GM12878 (cell line): ENCODE measurements at regions not wholly inside any gene's neighbourhood (a gene's known extent, or its start where the extent isn't known, plus 50 kb on each side); places are given as distances from the start of the nearest gene placed in this dataset.

Experiments
- ATAC-seq: fragments of 200-7000 bp; cut with Tn5 transposase; 3 replicates; pipeline ENCODE4 v1.9.1; 2020; ENCODE audit warnings: mild to moderate bottlenecking, moderate library complexity
- BruUV-seq: library from RNA; stranded (reverse); fragments of 400-500 nt; replicated peaks from 2 replicates; lab custom pipeline; 2021; lab: Mats Ljungman, UMichigan
- CTCF ChIA-PET: fragments of 300-600 bp; sonication (Branson Sonifier 250); formaldehyde crosslinking; extraction: SDS; loops from one replicate; lab custom pipeline; 2021; ENCODE audit warnings: inconsistent platforms; lab: Yijun Ruan, JAX
- POLR2A ChIA-PET: fragments of 350-600 bp; formaldehyde crosslinking; extraction: SDS; loops from one replicate; lab custom pipeline; 2021; ENCODE audit warnings: inconsistent platforms; lab: Charles Lee
- RAD21 ChIA-PET: fragments of 300-600 bp; sonication (Branson Sonifier 250); formaldehyde crosslinking; loops from one replicate; lab custom pipeline; 2023; ENCODE audit warnings: antibody characterized with exemption; ENCODE audit not compliant: unreplicated experiment; lab: Charles Lee
- SMC1A ChIA-PET: fragments of 300-600 bp; sonication (Branson Sonifier 250); formaldehyde crosslinking; loops from one replicate; lab custom pipeline; 2023; ENCODE audit not compliant: unreplicated experiment, uncharacterized antibody; lab: Charles Lee
- DNase-seq: peaks from one replicate; pipeline ENCODE4 v3.0.0-alpha.2; 2011; ENCODE audit warnings: low read depth, low spot score
- FAIRE-seq: peaks from 3 replicates; lab custom pipeline; 2011; peaks lifted over from hg19 to GRCh38; lab: Jason Lieb, UNC
- H2AFZ ChIP-seq: 2 replicates; pipeline ENCODE4 v1.6.0; 2011; ENCODE audit warnings: low read depth, low read length, control low read depth; ENCODE audit not compliant: control insufficient read depth
- H3K27ac ChIP-seq: 2 replicates; pipeline ENCODE4 v1.5.1; 2011; ENCODE audit warnings: control low read depth; ENCODE audit not compliant: control insufficient read depth, insufficient read depth
- H3K27me3 ChIP-seq, 2 experiments: replicated peaks in 1 of 2; 2 replicates each; pipeline versions ENCODE4 v1.6.0 to v1.6.1; 2011; ENCODE audit warnings: low read length in 1 of 2; ENCODE audit not compliant: control insufficient read depth in 2 of 2, insufficient read depth in 2 of 2
- H3K36me3 ChIP-seq, 2 experiments: 2 replicates each; pipeline ENCODE4 v1.5.1; 2011; ENCODE audit warnings: low read length in 1 of 2; ENCODE audit not compliant: control insufficient read depth in 2 of 2, insufficient read depth in 2 of 2
- H3K4me1 ChIP-seq: 2 replicates; pipeline ENCODE4 v1.6.1; 2011; ENCODE audit warnings: mild to moderate bottlenecking, low read length, moderate library complexity, mixed read lengths; ENCODE audit not compliant: control insufficient read depth, insufficient read depth
- H3K4me2 ChIP-seq: 2 replicates; pipeline ENCODE4 v1.6.0; 2011; ENCODE audit warnings: control low read depth; ENCODE audit not compliant: control insufficient read depth, insufficient read depth
- H3K4me3 ChIP-seq: fragments of 200-600 bp; sonication (generic); 2 replicates; pipeline ENCODE4 v1.5.1; 2016
- H3K79me2 ChIP-seq: 2 replicates; pipeline ENCODE4 v1.6.0; 2011; ENCODE audit warnings: low read length; ENCODE audit not compliant: control insufficient read depth, insufficient read depth
- H3K9ac ChIP-seq: 2 replicates; pipeline ENCODE4 v1.8.0; 2011; ENCODE audit warnings: low read length, control low read depth, mixed read lengths; ENCODE audit not compliant: control insufficient read depth, insufficient read depth
- H3K9me3 ChIP-seq: replicated peaks from 3 replicates; pipeline ENCODE4 v1.5.1; 2011; ENCODE audit warnings: mild to moderate bottlenecking, low read length; ENCODE audit not compliant: control insufficient read depth, insufficient read depth
- H4K20me1 ChIP-seq: 2 replicates; pipeline ENCODE4 v1.6.0; 2011; ENCODE audit not compliant: control insufficient read depth, insufficient read depth
- BMI1 ChIP-seq: fragments of 450-650 bp; IDR thresholded peaks from 2 replicates; pipeline ENCODE4 v1.6.1; 2016; ENCODE audit warnings: mild to moderate bottlenecking, moderate library complexity, borderline replicate concordance
- IKZF1 ChIP-seq: fragments of 450-650 bp; conservative IDR thresholded peaks from 2 replicates; pipeline ENCODE4 v1.6.1; 2017; ENCODE audit warnings: antibody characterized with exemption, mild to moderate bottlenecking
- MTA3 ChIP-seq: IDR thresholded peaks from 2 replicates; pipeline ENCODE4 v1.6.1; 2012; ENCODE audit warnings: low read length, inconsistent platforms, borderline replicate concordance
- NRF1 ChIP-seq: conservative IDR thresholded peaks from 2 replicates; pipeline ENCODE4 v1.6.1; 2011; ENCODE audit warnings: mild to moderate bottlenecking, low read depth, low read length, improper control_type of control experiment
- POLR2AphosphoS2 ChIP-seq: IDR thresholded peaks from 2 replicates; pipeline ENCODE4 v1.6.1; 2011; ENCODE audit warnings: low read depth, mild to moderate bottlenecking, low read length, improper control_type of control experiment, moderate library complexity
- RBBP5 ChIP-seq: fragments of 200-600 bp; sonication (generic); conservative IDR thresholded peaks from 2 replicates; pipeline ENCODE4 v1.6.1; 2016
- RELA ChIP-seq: fragments of 450-650 bp; IDR thresholded peaks from 2 replicates; pipeline ENCODE4 v1.8.0; 2014; ENCODE audit warnings: borderline replicate concordance; ENCODE audit not compliant: partially characterized antibody
- SMAD5 ChIP-seq: IDR thresholded peaks from 2 replicates; pipeline ENCODE4 v1.6.1; 2016; ENCODE audit warnings: antibody characterized with exemption, low read depth
- TBL1XR1 ChIP-seq: IDR thresholded peaks from 2 replicates; pipeline ENCODE4 v1.6.1; 2012; ENCODE audit warnings: low read depth, low read length, improper control_type of control experiment
- WGBS: methylation state at CpG from one replicate; pipeline ENCODE4 v1.1.6; 2016; ENCODE audit warnings: low lambda C conversion rate; ENCODE audit not compliant: insufficient replicate concordance, insufficient coverage; ENCODE audit errors: missing lambda C conversion rate; 5-methylcytosine and 5-hydroxymethylcytosine counted together
- in situ Hi-C: fragments of 300-500 bp; cut with MboI; formaldehyde crosslinking; loops from 9 replicates; pipeline ENCODE4 v1.14.3; 2018; ENCODE audit warnings: mixed read lengths
- intact Hi-C: fragments of 100-400 bp; cut with micrococcal nuclease; formaldehyde crosslinking; loops from one replicate; pipeline ENCODE4 v1.14.2; 2022; ENCODE audit not compliant: unreplicated experiment
- TF ChIP-seq, protein P1 (sequence below): IDR thresholded peaks from 2 replicates; pipeline ENCODE4 v1.6.1; 2011; ENCODE audit warnings: mild to moderate bottlenecking, low read depth, low read length, moderate library complexity; ENCODE audit not compliant: insufficient replicate concordance
- TF ChIP-seq, protein P2 (sequence below): fragments of 450-650 bp; IDR thresholded peaks from 2 replicates; pipeline ENCODE4 v1.6.1; 2018; ENCODE audit warnings: mild to moderate bottlenecking, low read depth, moderate library complexity; ENCODE audit not compliant: partially characterized antibody
- TF ChIP-seq, protein P3 (sequence below): fragments of 450-650 bp; IDR thresholded peaks from 2 replicates; pipeline ENCODE4 v1.6.1; 2016; ENCODE audit warnings: mild to moderate bottlenecking, moderate library complexity, borderline replicate concordance

DNA sequence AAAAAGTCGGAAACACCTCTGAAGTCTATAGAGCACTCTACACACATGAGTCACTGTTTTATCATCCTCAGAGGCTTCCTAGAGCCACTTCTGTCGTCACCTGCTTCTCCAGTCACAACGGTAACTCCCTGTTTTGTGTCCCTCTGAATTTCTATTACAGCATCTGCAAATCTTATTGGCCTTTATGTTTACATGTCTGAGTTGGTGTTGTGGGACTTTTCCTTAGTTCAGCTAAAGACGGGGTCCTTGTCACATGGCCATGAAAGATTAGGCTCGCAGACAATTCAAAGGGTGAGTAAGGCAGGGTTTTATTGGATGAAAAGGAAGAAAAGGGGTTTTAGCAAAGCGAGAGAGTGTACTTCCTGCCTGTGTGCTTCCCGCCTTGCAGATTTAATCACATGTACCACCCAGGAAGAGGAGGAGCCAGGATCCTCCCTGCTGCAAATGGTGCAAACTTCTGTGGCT, 185.6 kb downstream of the LPIN1 start:
- H3K9ac ChIP-seq: no peak overlapping the region
- DNase-seq (no peak), FAIRE-seq (no peak), ATAC-seq (no peak)
- H3K27me3 ChIP-seq: no peaks in the 10 kb centered on the region
- ChIA-PET RAD21 (no interaction called here), SMC1A (no interaction called here), CTCF (no interaction called here), POLR2A (interaction anchor here (0.7 kb wide), 1 partner anchor 504 kb away, joined by 5 read pairs; no protein-coding TSS in a partner anchor)
- H3K4me1 ChIP-seq: peaks cover 14% of the 10 kb centered on the region
- H2AFZ ChIP-seq: no peak overlapping the region
- H3K79me2 ChIP-seq: no peaks in the 10 kb centered on the region; the same call in 1 of the 2 replicates
- no peak overlapping the region for H3K4me3 ChIP-seq
- no peaks in the 10 kb centered on the region for H4K20me1 ChIP-seq
- intact Hi-C loops: no loop called here
- no peak overlapping the region for H3K27ac ChIP-seq
- no peak overlapping the region for H3K4me2 ChIP-seq
- 89% methylated on average over 7 of the region's 7 CpGs for WGBS
- in situ Hi-C loops: no loop called here
- peaks cover 5 to 22% of the 10 kb centered on the region in 2 experiments; a peak in 2 of 4 replicates for H3K36me3 ChIP-seq
- peaks cover 2% of the 10 kb centered on the region; the same call in 2 of the 3 replicates for H3K9me3 ChIP-seq
- no peak for TF ChIP-seq MTA3
- TF ChIP-seq, protein P1, sequence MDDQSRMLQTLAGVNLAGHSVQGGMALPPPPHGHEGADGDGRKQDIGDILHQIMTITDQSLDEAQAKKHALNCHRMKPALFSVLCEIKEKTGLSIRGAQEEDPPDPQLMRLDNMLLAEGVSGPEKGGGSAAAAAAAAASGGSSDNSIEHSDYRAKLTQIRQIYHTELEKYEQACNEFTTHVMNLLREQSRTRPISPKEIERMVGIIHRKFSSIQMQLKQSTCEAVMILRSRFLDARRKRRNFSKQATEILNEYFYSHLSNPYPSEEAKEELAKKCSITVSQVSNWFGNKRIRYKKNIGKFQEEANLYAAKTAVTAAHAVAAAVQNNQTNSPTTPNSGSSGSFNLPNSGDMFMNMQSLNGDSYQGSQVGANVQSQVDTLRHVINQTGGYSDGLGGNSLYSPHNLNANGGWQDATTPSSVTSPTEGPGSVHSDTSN: no peak
- TF ChIP-seq TBL1XR1: no peak
- TF ChIP-seq, protein P2, sequence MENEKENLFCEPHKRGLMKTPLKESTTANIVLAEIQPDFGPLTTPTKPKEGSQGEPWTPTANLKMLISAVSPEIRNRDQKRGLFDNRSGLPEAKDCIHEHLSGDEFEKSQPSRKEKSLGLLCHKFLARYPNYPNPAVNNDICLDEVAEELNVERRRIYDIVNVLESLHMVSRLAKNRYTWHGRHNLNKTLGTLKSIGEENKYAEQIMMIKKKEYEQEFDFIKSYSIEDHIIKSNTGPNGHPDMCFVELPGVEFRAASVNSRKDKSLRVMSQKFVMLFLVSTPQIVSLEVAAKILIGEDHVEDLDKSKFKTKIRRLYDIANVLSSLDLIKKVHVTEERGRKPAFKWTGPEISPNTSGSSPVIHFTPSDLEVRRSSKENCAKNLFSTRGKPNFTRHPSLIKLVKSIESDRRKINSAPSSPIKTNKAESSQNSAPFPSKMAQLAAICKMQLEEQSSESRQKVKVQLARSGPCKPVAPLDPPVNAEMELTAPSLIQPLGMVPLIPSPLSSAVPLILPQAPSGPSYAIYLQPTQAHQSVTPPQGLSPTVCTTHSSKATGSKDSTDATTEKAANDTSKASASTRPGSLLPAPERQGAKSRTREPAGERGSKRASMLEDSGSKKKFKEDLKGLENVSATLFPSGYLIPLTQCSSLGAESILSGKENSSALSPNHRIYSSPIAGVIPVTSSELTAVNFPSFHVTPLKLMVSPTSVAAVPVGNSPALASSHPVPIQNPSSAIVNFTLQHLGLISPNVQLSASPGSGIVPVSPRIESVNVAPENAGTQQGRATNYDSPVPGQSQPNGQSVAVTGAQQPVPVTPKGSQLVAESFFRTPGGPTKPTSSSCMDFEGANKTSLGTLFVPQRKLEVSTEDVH: no peak
- TF ChIP-seq IKZF1: no peak
- TF ChIP-seq SMAD5: no peak
- TF ChIP-seq, protein P3, sequence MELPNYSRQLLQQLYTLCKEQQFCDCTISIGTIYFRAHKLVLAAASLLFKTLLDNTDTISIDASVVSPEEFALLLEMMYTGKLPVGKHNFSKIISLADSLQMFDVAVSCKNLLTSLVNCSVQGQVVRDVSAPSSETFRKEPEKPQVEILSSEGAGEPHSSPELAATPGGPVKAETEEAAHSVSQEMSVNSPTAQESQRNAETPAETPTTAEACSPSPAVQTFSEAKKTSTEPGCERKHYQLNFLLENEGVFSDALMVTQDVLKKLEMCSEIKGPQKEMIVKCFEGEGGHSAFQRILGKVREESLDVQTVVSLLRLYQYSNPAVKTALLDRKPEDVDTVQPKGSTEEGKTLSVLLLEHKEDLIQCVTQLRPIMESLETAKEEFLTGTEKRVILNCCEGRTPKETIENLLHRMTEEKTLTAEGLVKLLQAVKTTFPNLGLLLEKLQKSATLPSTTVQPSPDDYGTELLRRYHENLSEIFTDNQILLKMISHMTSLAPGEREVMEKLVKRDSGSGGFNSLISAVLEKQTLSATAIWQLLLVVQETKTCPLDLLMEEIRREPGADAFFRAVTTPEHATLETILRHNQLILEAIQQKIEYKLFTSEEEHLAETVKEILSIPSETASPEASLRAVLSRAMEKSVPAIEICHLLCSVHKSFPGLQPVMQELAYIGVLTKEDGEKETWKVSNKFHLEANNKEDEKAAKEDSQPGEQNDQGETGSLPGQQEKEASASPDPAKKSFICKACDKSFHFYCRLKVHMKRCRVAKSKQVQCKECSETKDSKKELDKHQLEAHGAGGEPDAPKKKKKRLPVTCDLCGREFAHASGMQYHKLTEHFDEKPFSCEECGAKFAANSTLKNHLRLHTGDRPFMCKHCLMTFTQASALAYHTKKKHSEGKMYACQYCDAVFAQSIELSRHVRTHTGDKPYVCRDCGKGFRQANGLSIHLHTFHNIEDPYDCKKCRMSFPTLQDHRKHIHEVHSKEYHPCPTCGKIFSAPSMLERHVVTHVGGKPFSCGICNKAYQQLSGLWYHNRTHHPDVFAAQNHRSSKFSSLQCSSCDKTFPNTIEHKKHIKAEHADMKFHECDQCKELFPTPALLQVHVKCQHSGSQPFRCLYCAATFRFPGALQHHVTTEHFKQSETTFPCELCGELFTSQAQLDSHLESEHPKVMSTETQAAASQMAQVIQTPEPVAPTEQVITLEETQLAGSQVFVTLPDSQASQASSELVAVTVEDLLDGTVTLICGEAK: no peak
- TF ChIP-seq POLR2AphosphoS2: no peak
- no peak for TF ChIP-seq RELA
- TF ChIP-seq NRF1: no peak
- TF ChIP-seq RBBP5: no peak
- TF ChIP-seq BMI1: no peak
- no TSS peak for BruUV-seq
